ENCODE measurements at regions not wholly inside any gene's neighbourhood (a gene's known extent, or its start where the extent isn't known, plus 50 kb on each side); places are given as distances from the start of the nearest gene placed in this dataset.
"Not testable (repeated sequence)": the region's sequence is repeated elsewhere in the genome, so short reads cannot be mapped to it uniquely, and the experiment has no call there.

- TF ChIP-seq POLR2A (IDR thresholded peaks at IDR 0.05; ENCODE audit: low read length); GATA1 (IDR thresholded peaks at IDR 0.05; ENCODE audit: low read depth, low read length): not testable (repeated sequence)
These were observed 271.3 kb upstream of the LRRTM4 start for GRCh38 chr2:77793500-77793899.
